ENCODE measurements at regions not wholly inside any gene's neighbourhood (a gene's known extent, or its start where the extent isn't known, plus 50 kb on each side); places are given as distances from the start of the nearest gene placed in this dataset.

DNA sequence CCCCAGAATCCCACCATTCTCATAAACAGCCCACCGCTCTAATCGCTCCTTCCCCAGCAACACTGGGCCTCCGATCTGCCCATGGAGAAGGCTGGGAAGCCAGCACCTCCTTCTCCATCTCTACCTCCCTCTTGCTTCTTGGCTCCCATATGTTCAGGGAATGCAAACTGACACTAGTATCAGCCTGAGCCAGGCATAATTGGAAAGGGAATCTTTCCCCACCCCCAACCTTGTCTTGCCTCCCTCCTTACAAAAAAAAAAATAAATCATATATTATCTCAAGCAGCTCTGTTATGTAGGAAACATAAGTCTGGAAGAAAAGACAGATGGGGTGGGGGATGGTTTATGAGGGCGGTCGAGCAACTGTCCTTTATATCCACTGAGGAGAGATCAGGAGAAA lies 127.2 kb downstream of the NAV1 start:
- Mint-ChIP-seq H3K4me3 (ENCODE audit: low read depth, unreplicated experiment) (no peak overlapping the region), H3K4me1 (ENCODE audit: low read depth, unreplicated experiment) (no peaks in the 10 kb centered on the region), H3K36me3 (ENCODE audit: insufficient read depth, unreplicated experiment) (no peaks in the 10 kb centered on the region), H3K9me3 (ENCODE audit: low read depth, unreplicated experiment) (no peaks in the 10 kb centered on the region), H3K27ac (ENCODE audit: unreplicated experiment) (no peak overlapping the region), H3K27me3 (ENCODE audit: unreplicated experiment) (peaks cover 39% of the 10 kb centered on the region)
- DNase-seq = no peak
- CTCF ChIA-PET = no interaction called here
- intact Hi-C loops (cut with micrococcal nuclease; ENCODE audit: unreplicated experiment) = no loop called here
- no peak for TF ChIP-seq CTCF (IDR thresholded peaks at IDR 0.05; ENCODE audit: unreplicated experiment)
- no TSS peak for BruUV-seq (replicated peaks)

DNA sequence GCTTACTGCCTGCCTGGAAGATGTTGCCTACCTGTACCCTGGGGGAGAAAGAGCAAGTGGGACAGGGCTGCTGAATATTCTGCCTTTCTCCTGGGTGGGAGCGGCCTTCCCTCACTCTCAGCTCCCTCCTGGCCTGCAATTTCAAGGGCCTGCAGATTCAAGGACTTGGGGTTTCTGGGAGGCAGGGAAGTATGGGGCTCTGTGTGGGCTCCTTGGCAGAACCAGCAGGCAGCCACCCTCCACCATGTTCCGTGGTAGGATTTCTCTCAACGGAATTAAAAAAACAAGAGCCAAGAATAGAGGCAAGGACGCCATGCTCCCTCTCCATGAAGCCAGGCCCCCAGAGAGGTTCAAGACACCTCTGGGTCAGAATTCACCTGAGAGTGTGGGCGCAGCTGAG lies 127.7 kb downstream of the NAV1 start:
- BruUV-seq (replicated peaks) = no TSS peak
- CTCF ChIA-PET = no interaction called here
- intact Hi-C loops (cut with micrococcal nuclease; ENCODE audit: unreplicated experiment) = no loop called here
- Mint-ChIP-seq H3K9me3 (ENCODE audit: low read depth, unreplicated experiment) (no peaks in the 10 kb centered on the region), H3K27ac (ENCODE audit: unreplicated experiment) (no peak overlapping the region), H3K27me3 (ENCODE audit: unreplicated experiment) (peaks cover 39% of the 10 kb centered on the region), H3K4me1 (ENCODE audit: low read depth, unreplicated experiment) (no peaks in the 10 kb centered on the region), H3K4me3 (ENCODE audit: low read depth, unreplicated experiment) (no peak overlapping the region), H3K36me3 (ENCODE audit: insufficient read depth, unreplicated experiment) (no peaks in the 10 kb centered on the region)
- DNase-seq = no peak
- TF ChIP-seq CTCF (IDR thresholded peaks at IDR 0.05; ENCODE audit: unreplicated experiment) = no peak

DNA sequence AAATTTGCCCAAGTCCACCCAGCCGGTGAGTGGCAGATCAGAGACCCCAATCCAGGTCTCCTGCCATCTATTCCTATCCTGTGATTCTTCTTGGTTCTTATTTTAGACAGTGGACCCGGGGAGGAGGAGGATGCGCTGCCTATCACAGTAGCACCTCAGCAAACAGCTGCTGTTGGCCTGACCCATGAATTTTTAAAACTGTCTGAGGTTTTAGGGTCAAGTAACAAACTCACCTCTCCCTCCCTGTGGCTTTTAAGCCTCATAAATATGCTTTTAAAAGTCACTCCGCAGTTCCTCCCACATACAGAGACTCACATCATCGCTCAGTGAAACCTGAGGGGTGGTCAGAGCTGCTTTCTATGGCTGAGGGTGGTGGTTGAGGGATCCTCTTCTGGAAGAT lies 128.6 kb downstream of the NAV1 start:
- Mint-ChIP-seq H3K4me3 (ENCODE audit: low read depth, unreplicated experiment) (no peak overlapping the region), H3K27ac (ENCODE audit: unreplicated experiment) (no peak overlapping the region), H3K27me3 (ENCODE audit: unreplicated experiment) (peaks cover 39% of the 10 kb centered on the region), H3K4me1 (ENCODE audit: low read depth, unreplicated experiment) (no peaks in the 10 kb centered on the region), H3K36me3 (ENCODE audit: insufficient read depth, unreplicated experiment) (no peaks in the 10 kb centered on the region), H3K9me3 (ENCODE audit: low read depth, unreplicated experiment) (no peaks in the 10 kb centered on the region)
- intact Hi-C loops (cut with micrococcal nuclease; ENCODE audit: unreplicated experiment) = no loop called here
- CTCF ChIA-PET = interaction anchor here (0.6 kb wide), 1 partner anchor 1353 kb away, joined by 5 read pairs; no protein-coding TSS in a partner anchor
- BruUV-seq (replicated peaks) = no TSS peak
- TF ChIP-seq CTCF (IDR thresholded peaks at IDR 0.05; ENCODE audit: unreplicated experiment) = no peak
- no peak for DNase-seq

DNA sequence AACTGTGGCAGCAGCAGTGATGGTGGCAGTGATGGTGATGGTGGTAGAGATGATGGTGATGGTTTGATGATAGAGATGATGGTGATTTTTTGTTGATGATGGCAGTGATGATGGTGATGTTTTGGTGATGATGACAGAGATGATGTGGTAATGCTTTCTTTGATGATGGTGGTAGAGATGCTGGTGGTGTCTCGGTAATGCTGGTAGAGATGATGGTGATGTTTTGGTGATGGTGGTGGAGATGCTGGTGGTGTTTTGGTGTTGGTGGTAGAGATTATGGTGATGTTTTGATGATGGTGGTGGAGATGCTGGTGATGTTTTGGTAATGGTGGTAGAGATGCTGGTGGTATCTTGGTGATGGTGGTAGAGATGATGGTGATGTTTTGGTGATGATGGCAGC lies 131.6 kb downstream of the NAV1 start:
- no peak overlapping the region for H3K4me3 Mint-ChIP-seq (ENCODE audit: low read depth, unreplicated experiment)
- H3K4me1 Mint-ChIP-seq (ENCODE audit: low read depth, unreplicated experiment) = peaks cover 6% of the 10 kb centered on the region
- H3K9me3 Mint-ChIP-seq (ENCODE audit: low read depth, unreplicated experiment) = no peaks in the 10 kb centered on the region
- no peaks in the 10 kb centered on the region for H3K36me3 Mint-ChIP-seq (ENCODE audit: insufficient read depth, unreplicated experiment)
- intact Hi-C loops (cut with micrococcal nuclease; ENCODE audit: unreplicated experiment) = no loop called here
- TF ChIP-seq CTCF (IDR thresholded peaks at IDR 0.05; ENCODE audit: unreplicated experiment) = no peak
- no peak overlapping the region for H3K27ac Mint-ChIP-seq (ENCODE audit: unreplicated experiment)
- H3K27me3 Mint-ChIP-seq (ENCODE audit: unreplicated experiment) = peaks cover 12% of the 10 kb centered on the region
- no TSS peak for BruUV-seq (replicated peaks)
- CTCF ChIA-PET = interaction anchor here (0.7 kb wide), 1 partner anchor 63 kb away, joined by 3 read pairs; no protein-coding TSS in a partner anchor
- no peak for DNase-seq
